Trophoblast cell (in vitro differentiated cells and primary cell): ENCODE measurements at regions not wholly inside any gene's neighbourhood (a gene's known extent, or its start where the extent isn't known, plus 50 kb on each side); places are given as distances from the start of the nearest gene placed in this dataset.

Experiments used
- DNase-seq, 2 donors: peaks; one replicate each; pipeline ENCODE4 v3.0.0-alpha.2; 2016
- H2AFZ ChIP-seq: 2 replicates; pipeline ENCODE4 v1.6.1; 2013; ENCODE audit warnings: low read length, moderate library complexity, mild to moderate bottlenecking; ENCODE audit not compliant: insufficient read depth, poor library complexity
- H2AK5ac ChIP-seq: 2 replicates; pipeline ENCODE4 v1.6.1; 2013; ENCODE audit warnings: mild to moderate bottlenecking, low read length
- H2BK120ac ChIP-seq: 2 replicates; pipeline ENCODE4 v1.6.1; 2013; ENCODE audit warnings: low read length, mild to moderate bottlenecking, moderate library complexity; ENCODE audit not compliant: insufficient read depth, poor library complexity
- H2BK12ac ChIP-seq: 2 replicates; pipeline ENCODE4 v1.6.1; 2013; ENCODE audit warnings: mild to moderate bottlenecking, low read length, moderate library complexity
- H2BK5ac ChIP-seq: 2 replicates; pipeline ENCODE4 v1.6.1; 2013; ENCODE audit warnings: low read length, low read depth, moderate library complexity, mild to moderate bottlenecking; ENCODE audit not compliant: poor library complexity
- H3K14ac ChIP-seq: 2 replicates; pipeline ENCODE4 v1.6.1; 2013; ENCODE audit warnings: mild to moderate bottlenecking, low read length
- H3K18ac ChIP-seq: 2 replicates; pipeline ENCODE4 v1.6.1; 2013; ENCODE audit warnings: mild to moderate bottlenecking, low read length
- H3K23ac ChIP-seq: 2 replicates; pipeline ENCODE4 v1.6.1; 2013; ENCODE audit warnings: low read length
- H3K27ac ChIP-seq: 2 replicates; pipeline ENCODE4 v1.5.1; 2013; ENCODE audit warnings: low read depth, mild to moderate bottlenecking, inconsistent platforms, low read length, moderate library complexity
- H3K27me3 ChIP-seq: 2 replicates; pipeline ENCODE4 v1.6.1; 2013; ENCODE audit warnings: inconsistent platforms, mild to moderate bottlenecking, low read length, moderate library complexity; ENCODE audit not compliant: insufficient read depth
- H3K36me3 ChIP-seq, 2 experiments: 1 replicate in 1 of 2; 2 replicates in 1 of 2; pipeline ENCODE4 v1.6.1; 2013; ENCODE audit warnings: low read length in 2 of 2, mild to moderate bottlenecking in 2 of 2, moderate library complexity in 1 of 2; ENCODE audit not compliant: insufficient read depth in 2 of 2, control insufficient read depth in 1 of 2
- H3K4ac ChIP-seq: 2 replicates; pipeline ENCODE4 v1.6.1; 2013; ENCODE audit warnings: low read depth, mild to moderate bottlenecking, low read length, moderate library complexity
- H3K4me1 ChIP-seq, 2 experiments: 1 replicate in 1 of 2; 2 replicates in 1 of 2; pipeline ENCODE4 v1.6.1; 2013; ENCODE audit warnings: low read length in 2 of 2, mild to moderate bottlenecking in 2 of 2, moderate library complexity in 1 of 2; ENCODE audit not compliant: insufficient read depth in 2 of 2, control insufficient read depth in 1 of 2
- H3K4me2 ChIP-seq: 2 replicates; pipeline ENCODE4 v1.6.1; 2013; ENCODE audit warnings: inconsistent platforms, mild to moderate bottlenecking, low read length, moderate library complexity
- H3K4me3 ChIP-seq: 2 replicates; pipeline ENCODE4 v1.5.1; 2013; ENCODE audit warnings: mild to moderate bottlenecking, low read depth, low read length, inconsistent platforms
- H3K79me1 ChIP-seq: one replicate; pipeline ENCODE4 v1.6.1; 2013; ENCODE audit warnings: low read length
- H3K79me2 ChIP-seq: 2 replicates; pipeline ENCODE4 v1.6.1; 2013; ENCODE audit warnings: low read length, mild to moderate bottlenecking; ENCODE audit not compliant: control insufficient read depth, insufficient read depth, poor library complexity
- H3K9ac ChIP-seq: 2 replicates; pipeline ENCODE4 v1.6.1; 2013; ENCODE audit warnings: mild to moderate bottlenecking, low read length
- H3K9me3 ChIP-seq: 2 replicates; pipeline ENCODE4 v1.6.1; 2013; ENCODE audit warnings: low read depth, mild to moderate bottlenecking, control low read depth, inconsistent platforms, low read length; ENCODE audit not compliant: insufficient read depth
- H4K12ac ChIP-seq: 2 replicates; pipeline ENCODE4 v1.6.1; 2013; ENCODE audit warnings: low read depth, mild to moderate bottlenecking, low read length, moderate library complexity
- H4K8ac ChIP-seq: 2 replicates; pipeline ENCODE4 v1.6.1; 2013; ENCODE audit warnings: low read depth, mild to moderate bottlenecking, low read length, moderate library complexity
- H4K91ac ChIP-seq: one replicate; pipeline ENCODE4 v1.6.1; 2013; ENCODE audit warnings: low read depth, mild to moderate bottlenecking, low read length, moderate library complexity
- WGBS: extraction: QIAGEN DNeasy Blood & Tissue Kit; methylation state at CpG from one replicate; pipeline ENCODE4 v1.1.7; 2013; ENCODE audit warnings: missing lambda C conversion rate; ENCODE audit not compliant: insufficient read length, insufficient coverage; ENCODE audit errors: extremely low coverage; 5-methylcytosine and 5-hydroxymethylcytosine counted together

DNA sequence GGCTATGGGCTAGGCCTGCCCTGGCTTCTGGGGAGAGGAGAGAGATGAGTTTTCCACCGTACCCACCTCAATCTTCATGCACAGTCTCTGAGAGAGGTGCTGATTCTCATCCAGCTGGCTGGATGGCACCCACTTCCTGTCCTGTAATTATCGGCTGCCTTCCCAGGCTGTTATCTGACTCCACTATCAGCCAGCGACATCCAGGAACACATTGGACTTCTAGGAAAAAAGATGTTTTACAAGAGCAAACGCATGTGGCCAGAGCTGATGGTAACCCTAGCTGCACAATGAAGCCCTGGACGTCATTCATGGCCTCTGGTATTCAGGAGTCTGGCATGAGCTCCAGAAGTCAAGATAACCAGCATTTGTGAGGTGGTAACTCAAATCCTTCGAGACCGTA lies 137.4 kb downstream of the EHF start:
- Histone ChIP-seq H3K4ac (no peak overlapping the region), H3K79me1 (no peaks in the 10 kb centered on the region), H3K9ac (no peak overlapping the region), H2BK120ac (no peak overlapping the region), H3K9me3 (no peaks in the 10 kb centered on the region), H3K18ac (no peak overlapping the region), H3K79me2 (no peaks in the 10 kb centered on the region), H3K23ac (no peak overlapping the region), H3K4me3 (no peak overlapping the region), H2BK5ac (no peak overlapping the region), H3K36me3 (peaks cover 0 to 4% of the 10 kb centered on the region in 2 experiments), H2AK5ac (no peak overlapping the region), H2AFZ (no peak overlapping the region), H3K4me1 (peaks cover 0 to 6% of the 10 kb centered on the region in 2 experiments), H3K27ac (no peak overlapping the region), H4K91ac (no peak overlapping the region), H3K4me2 (no peak overlapping the region), H4K12ac (no peak overlapping the region), H3K27me3 (no peaks in the 10 kb centered on the region), H2BK12ac (no peak overlapping the region), H3K14ac (no peak overlapping the region), H4K8ac (no peak overlapping the region)
- no peak for DNase-seq
- WGBS: no CpG with 5 or more reads among the region's 7 CpGs

DNA sequence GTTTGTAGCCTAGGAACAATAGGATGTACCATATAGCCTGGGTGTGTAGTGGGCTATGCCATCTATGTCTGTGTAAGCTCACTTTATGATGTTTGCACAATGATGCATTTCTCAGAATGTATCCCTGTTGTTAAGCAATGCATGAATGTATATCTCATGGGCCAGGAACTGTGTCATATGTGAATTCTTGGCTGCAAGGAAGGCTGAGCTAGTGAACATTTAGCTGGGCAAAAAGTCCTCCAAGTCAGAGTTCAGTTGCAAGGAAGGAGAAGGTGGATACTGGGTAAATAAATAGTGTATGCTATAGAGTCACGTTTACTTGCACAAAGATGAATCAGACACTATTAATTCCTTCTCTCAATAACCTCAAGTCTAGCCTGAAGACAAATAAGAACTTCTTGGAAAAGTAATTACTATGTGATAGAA lies 136.1 kb downstream of the EHF start:
- Histone ChIP-seq H3K4me1 (peaks cover 0 to 6% of the 10 kb centered on the region in 2 experiments), H3K4ac (no peak overlapping the region), H3K18ac (no peak overlapping the region), H4K12ac (no peak overlapping the region), H3K27me3 (no peaks in the 10 kb centered on the region), H3K14ac (no peak overlapping the region), H3K4me3 (no peak overlapping the region), H4K8ac (no peak overlapping the region), H2BK120ac (no peak overlapping the region), H3K36me3 (peaks cover 0 to 4% of the 10 kb centered on the region in 2 experiments), H3K4me2 (no peak overlapping the region), H3K23ac (no peak overlapping the region), H3K79me1 (no peaks in the 10 kb centered on the region), H3K27ac (no peak overlapping the region), H3K79me2 (no peaks in the 10 kb centered on the region), H2AK5ac (no peak overlapping the region), H2AFZ (no peak overlapping the region), H3K9me3 (no peaks in the 10 kb centered on the region), H2BK5ac (no peak overlapping the region), H4K91ac (no peak overlapping the region), H2BK12ac (no peak overlapping the region), H3K9ac (no peak overlapping the region)
- WGBS: no CpG with 5 or more reads among the region's 1 CpG
- no peak for DNase-seq

DNA sequence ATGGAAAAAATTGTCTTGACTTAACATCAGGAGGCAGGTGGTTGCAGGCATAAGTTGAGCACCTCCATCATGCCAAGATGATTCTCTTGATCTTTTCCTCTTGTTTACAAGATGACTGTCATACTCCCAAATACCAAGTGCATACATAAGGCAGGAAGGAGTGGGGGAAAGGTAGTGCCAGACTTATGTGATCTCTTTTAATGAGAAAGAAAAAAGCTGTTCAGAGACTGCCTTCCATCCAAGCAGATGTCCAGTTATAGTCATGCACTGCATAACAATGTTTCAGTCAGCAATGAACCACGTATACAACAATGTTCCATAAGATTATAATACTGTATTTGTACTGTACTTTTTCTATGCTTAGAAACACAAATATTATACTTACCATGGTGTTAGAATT lies 135.7 kb downstream of the EHF start:
- no peak overlapping the region for H2AK5ac ChIP-seq
- H4K8ac ChIP-seq: no peak overlapping the region
- no peak overlapping the region for H3K4me3 ChIP-seq
- H2AFZ ChIP-seq: no peak overlapping the region
- H3K79me1 ChIP-seq: no peaks in the 10 kb centered on the region
- no peak overlapping the region for H2BK120ac ChIP-seq
- H4K91ac ChIP-seq: no peak overlapping the region
- no peak for DNase-seq
- H3K27ac ChIP-seq: no peak overlapping the region
- no peak overlapping the region for H3K14ac ChIP-seq
- peaks cover 0 to 5% of the 10 kb centered on the region in 2 experiments for H3K36me3 ChIP-seq
- H3K4me2 ChIP-seq: no peak overlapping the region
- no peaks in the 10 kb centered on the region for H3K27me3 ChIP-seq
- no peak overlapping the region for H4K12ac ChIP-seq
- no peaks in the 10 kb centered on the region for H3K79me2 ChIP-seq
- no peak overlapping the region for H2BK5ac ChIP-seq
- no peak overlapping the region for H3K9ac ChIP-seq
- H3K23ac ChIP-seq: no peak overlapping the region
- no peaks in the 10 kb centered on the region for H3K9me3 ChIP-seq
- H3K4me1 ChIP-seq: peaks cover 0 to 6% of the 10 kb centered on the region in 2 experiments
- H3K18ac ChIP-seq: no peak overlapping the region
- no CpG with 5 or more reads among the region's 1 CpG for WGBS
- no peak overlapping the region for H2BK12ac ChIP-seq
- H3K4ac ChIP-seq: no peak overlapping the region

DNA sequence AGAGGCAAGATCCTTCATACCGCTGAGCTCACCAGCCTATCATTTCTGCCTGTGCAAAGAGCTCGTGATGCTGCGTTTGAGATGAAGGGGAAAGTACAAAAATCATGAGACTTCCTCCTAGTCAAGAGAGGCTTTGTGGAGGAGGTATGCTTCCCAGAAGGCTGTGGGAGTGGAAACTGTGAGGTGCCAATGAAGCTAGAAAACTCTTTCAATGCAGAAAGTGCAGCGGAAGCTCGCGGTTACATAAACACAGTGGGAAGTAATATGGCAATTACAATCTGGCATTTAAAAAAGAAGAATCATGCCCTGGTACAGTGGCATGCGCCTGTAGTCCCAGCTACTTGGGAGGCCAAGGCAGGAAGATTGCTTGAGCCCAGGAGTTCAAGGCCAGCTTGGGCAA lies 134.8 kb downstream of the EHF start:
- no peak overlapping the region for H3K4me2 ChIP-seq
- no peak overlapping the region for H3K4me3 ChIP-seq
- peaks cover 0 to 6% of the 10 kb centered on the region in 2 experiments for H3K4me1 ChIP-seq
- H3K79me1 ChIP-seq: no peaks in the 10 kb centered on the region
- H2AFZ ChIP-seq: no peak overlapping the region
- no peak overlapping the region for H4K8ac ChIP-seq
- H2BK5ac ChIP-seq: no peak overlapping the region
- H4K12ac ChIP-seq: no peak overlapping the region
- H3K23ac ChIP-seq: no peak overlapping the region
- no peak for DNase-seq
- no peak overlapping the region for H3K27ac ChIP-seq
- no peak overlapping the region for H3K4ac ChIP-seq
- no peak overlapping the region for H2BK12ac ChIP-seq
- H3K14ac ChIP-seq: no peak overlapping the region
- H3K27me3 ChIP-seq: no peaks in the 10 kb centered on the region
- no peak overlapping the region for H3K9ac ChIP-seq
- no peaks in the 10 kb centered on the region for H3K79me2 ChIP-seq
- H3K9me3 ChIP-seq: no peaks in the 10 kb centered on the region
- H2AK5ac ChIP-seq: no peak overlapping the region
- no CpG with 5 or more reads among the region's 7 CpGs for WGBS
- H2BK120ac ChIP-seq: no peak overlapping the region
- peaks cover 0 to 7% of the 10 kb centered on the region in 2 experiments for H3K36me3 ChIP-seq
- H4K91ac ChIP-seq: no peak overlapping the region
- H3K18ac ChIP-seq: no peak overlapping the region
